NCI-H2081 treated with DMSO at 0.1 percent for 48 hours (cell line): ENCODE measurements at regions not wholly inside any gene's neighbourhood (a gene's known extent, or its start where the extent isn't known, plus 50 kb on each side); places are given as distances from the start of the nearest gene placed in this dataset.

Experiments
- DNase-seq: peaks from one replicate; lab custom pipeline; 2025; lab: John Stamatoyannopoulos, UW

DNA sequence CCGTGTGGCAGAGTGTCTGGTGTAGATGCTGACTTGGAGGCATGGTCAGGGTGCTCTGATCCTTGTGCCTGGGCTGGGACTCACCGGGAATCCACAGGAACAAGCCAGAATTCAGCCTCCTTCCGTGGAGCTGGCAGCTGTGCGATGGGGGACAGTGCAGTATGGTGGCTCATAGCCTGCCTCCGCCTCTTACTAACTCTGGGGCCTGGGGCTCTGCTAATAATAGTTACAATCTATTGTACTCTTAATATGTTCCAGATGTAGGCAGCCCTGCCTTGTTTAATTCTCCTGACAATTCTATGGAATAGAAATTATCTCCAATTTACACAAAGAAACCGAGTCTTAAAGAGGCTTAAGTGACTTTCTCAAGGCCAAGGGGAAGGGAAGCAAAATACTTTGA, 77.6 kb downstream of the PCDH1 start:
- no peak for DNase-seq

DNA sequence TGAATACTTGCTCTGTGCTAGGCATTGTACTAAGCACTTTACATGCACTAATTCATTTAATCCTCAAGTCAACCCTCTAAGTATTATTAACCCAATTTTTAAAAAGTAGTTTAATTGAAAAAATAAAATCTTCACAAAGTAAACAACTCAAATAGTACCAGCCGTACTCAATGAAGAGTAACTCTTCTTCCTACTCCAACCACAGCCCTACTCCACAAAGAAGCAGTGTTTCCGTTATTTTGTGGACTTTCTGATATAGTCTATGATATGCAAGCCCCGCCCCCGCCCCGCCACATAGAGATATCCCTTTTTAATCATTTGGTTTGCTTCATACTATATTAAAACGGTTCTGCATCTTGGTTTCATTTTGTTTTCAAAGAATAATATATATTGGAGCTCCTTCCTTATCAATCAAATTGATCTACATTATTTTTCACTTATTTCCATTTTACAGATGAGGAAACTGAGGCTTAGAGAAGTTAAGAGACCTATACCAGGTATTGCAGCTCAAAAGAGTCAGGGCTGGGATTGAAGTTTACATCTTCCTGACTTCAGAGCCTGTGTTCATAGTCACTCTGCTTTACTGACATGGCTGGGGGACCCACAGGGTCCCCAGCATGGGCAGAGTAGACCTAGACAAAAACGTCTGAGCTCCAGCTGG, 78.6 kb downstream of the PCDH1 start:
- DNase-seq = no peak

GRCh38 chr5:141797425-141797824, 80.8 kb downstream of the PCDH1 start:
- DNase-seq = no peak

GRCh38 chr5:141795421-141795820, 82.8 kb downstream of the PCDH1 start:
- DNase-seq = no peak

DNA sequence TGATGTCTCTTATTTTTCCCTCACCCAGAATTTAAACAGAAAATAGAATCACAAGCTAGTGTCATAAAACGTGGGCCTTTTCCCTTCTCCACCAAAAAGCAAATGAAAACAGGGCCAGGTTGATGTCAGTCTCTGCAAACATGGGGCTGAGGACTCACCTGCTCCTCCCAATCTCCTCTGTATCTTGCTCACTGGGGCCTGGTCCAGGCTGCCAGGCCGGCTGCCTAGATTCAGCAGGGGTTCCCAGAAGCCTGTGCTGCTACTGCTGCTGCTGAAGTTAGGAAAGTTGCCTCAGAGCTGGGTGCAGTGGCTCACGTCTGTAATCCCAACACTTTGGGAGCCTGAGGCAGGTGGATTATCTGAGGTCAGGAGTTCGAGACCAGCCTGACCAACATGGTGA, 84.3 kb downstream of the PCDH1 start:
- DNase-seq = no peak

DNA sequence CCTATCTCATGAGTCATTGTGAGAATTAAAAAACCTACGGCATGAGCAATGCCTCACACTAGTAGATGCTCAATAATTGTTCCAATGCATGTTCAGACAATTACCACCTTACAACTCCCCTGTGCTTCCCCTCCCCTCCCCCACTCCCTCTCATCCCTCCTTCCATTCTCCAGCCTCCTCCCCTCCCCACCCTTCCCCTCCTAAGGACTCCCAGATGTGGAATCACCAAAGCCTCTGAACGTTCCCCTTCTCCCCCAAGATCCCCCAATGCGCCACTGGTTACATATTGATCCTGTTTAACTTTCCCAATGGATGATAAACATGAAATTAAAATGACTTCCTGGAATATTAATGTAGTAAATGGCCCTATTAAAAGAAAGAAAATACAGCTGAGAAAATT, 84.8 kb downstream of the PCDH1 start:
- no peak for DNase-seq

DNA sequence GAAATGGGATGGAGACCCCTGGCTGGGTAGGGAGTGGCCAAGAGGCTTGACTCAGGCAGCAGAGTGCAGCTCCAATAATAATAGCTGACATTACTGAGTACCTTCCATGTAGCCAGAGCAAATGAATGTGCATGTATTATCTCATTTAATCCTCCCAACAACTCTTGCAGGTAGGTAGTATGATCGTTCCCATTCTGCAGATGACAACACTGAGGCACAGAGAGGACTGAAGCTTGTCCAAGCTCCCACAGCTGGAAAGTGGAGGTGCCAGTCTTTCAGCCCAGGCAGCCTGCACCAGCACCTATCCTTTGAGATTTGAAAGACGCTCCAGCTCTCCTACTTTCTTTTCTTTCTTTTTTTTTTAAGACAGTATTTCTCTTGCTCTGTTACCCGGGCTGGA, 87.6 kb downstream of the PCDH1 start:
- DNase-seq = no peak

GRCh38 chr5:141789330-141789729, 88.9 kb downstream of the PCDH1 start:
- no peak for DNase-seq

DNA sequence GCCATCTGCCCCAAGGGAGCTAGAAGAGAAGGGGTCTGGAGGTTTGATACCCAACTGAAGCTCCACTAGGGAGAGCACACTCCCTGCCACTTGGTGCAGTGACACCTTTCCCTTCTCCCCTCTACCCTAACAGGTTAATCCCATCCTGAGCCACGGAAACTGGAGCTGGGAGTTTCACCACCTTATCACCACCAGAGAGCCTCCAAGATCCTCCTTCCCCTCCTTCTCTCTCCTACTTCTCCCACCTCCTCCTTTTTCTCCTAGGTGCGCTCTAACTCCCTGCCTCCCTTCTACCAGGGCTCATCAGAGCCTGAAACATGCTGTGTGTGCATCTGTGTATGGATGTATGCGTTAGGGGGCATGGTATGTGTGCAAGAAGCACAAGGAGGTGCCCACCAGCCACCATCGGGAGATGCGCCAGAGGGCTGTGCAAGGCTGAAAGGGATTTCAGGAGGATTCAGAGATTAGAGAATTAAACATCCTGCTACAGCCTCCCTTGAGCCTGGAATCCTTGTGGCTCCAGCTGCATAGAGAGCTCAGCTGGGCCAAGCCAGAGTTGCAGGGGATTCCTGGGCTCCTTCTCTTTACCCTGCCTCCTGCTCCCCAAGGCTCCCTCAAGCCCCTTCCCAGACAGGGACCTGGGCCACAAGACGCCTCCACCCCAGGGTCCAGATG, 89.8 kb downstream of the PCDH1 start:
- DNase-seq = no peak

DNA sequence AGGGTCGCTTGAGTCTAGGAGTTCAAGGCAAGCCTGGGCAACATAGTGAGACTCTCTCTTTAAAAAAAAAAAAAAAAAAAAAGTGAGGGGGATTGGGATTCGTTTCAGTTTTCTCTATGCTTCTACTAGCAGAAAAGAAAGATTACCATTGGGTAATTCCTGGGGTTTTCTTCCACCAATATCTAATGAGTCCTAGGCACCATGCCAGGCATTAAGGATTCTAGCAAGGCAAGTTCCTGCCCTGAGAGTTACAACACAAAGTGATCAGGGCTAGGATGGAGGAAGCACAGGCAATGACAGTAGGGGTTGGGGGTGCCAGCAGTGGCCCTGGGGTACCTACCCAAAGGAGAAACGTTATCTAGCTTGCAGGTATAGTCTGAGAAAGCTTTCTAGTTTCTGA, 90.8 kb downstream of the PCDH1 start:
- no peak for DNase-seq

- no peak for DNase-seq
Observed at GRCh38 chr5:141786700-141787099, 91.5 kb downstream of the PCDH1 start.

DNA sequence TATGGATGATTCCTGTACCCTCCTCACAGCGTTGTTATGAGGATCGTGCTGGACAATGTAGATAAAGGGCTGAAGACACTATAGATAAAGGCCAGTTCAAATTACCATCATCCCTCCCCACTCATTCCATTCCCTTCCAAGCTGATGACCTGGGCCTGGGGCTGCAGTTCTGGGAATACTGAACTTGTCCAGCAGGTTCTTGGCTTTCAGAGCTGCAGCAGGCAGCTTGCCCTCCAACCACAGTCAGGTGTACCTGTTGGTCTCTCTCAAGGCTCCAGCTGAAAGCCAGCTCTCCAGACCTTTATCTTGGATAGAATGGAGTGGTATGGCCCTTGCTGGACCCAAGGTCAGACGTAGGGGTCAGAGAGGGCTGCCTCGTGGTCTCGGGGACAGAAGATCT, 92.5 kb downstream of the PCDH1 start:
- DNase-seq = no peak

GRCh38 chr5:141785135-141785534, 93.1 kb downstream of the PCDH1 start:
- DNase-seq = no peak

DNA sequence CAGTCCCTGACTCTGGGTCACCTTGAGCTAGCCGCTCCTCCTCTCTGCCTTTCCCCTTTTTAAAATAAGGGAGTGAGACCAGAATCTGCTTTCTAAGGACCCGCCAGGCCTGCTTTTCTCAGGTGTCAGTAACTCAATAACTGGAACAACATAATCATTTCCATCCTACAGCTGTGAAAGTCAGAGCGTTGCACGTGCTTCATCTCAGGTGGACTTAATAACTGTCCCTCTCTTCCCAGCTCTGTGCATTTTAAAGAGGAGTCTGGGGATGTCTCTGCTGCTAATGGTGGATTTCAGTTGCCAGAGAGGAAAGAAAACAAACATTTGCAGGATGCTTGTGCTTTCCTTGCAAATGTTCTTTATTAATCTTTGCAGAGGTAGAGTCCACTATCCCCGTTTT, 93.7 kb downstream of the PCDH1 start:
- DNase-seq = no peak

GRCh38 chr5:141783947-141784296, 94.3 kb downstream of the PCDH1 start:
- no peak for DNase-seq

DNA sequence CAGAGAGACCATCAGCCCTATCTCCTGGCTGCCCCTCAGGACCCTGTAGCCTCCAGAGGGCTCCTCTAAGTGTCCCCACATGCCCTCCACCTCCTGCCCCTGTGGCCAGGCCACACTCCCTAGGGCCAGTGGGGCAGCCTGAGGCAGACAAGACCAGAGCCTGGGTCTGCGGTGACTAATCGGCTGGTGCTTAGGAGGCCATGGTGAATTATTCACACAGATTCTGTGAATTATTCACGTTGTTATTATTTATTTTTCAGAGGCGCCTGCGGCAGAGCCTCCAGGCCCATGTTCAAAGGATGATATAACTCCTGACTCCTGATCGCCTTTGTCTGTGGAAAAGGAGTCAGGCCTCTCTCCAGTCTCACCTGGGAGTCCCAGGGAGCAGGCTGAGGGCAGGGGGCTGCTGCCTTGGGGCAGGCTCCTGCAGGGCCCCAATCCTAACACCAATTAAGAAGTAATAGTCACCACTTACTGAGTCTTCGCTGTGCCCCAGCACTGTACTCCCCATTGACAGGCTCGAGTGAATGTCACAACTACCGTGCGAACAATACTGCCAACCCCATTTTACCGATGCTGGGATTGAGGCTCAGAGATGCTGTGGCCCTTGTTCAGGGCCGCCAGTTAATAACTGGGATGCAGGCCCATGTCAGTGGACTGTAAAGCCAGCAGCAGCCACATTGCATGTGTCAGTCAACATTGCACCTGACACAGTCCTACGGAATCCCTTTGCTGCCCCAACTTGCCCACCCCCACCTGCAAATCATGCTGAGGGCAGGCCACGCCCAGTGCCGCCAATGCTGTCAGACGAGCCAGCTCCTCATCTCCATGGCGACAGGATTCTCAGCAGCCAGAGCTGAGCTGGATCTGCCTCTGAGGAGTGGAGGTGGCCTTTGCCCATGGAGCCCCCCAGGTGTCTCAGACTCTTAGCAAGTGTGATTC, 94.9 kb downstream of the PCDH1 start:
- DNase-seq = no peak

- DNase-seq = no peak
Observed at GRCh38 chr5:141781910-141782309, 96.3 kb downstream of the PCDH1 start.

GRCh38 chr5:141780952-141781781, 97.0 kb downstream of the PCDH1 start:
- DNase-seq = no peak

- no peak for DNase-seq
Observed at GRCh38 chr5:141780240-141780951, 97.8 kb downstream of the PCDH1 start.

DNA sequence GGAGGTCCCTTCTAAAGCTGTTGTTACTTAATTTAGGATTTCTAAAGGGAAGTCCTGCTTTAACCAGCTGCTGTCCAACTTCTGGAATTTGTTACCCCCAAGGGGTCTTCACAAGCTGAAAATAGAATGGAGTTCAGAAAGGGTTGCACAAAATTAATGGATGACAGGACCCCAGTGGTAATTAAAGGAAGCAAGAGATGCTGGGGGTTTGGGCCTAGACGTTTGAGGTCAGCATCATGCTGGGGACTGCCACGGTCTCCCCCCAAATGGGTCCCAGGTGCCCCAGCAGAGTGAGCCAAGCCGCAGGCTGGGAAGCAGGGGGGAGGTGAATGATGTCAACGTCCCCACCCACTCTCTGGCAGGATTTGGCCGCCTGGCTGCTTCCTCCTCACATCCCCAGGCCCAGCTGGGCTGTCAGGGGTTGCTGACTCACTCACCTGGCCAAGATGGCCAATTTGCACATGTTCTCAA, 97.5 kb upstream of the ARAP3 start:
- DNase-seq = no peak

GRCh38 chr5:141778683-141779082, 96.7 kb upstream of the ARAP3 start:
- DNase-seq = no peak
